CD4-positive, alpha-beta T cell treated with Interleukin-4 for 1 hour (primary cell): ENCODE measurements at regions not wholly inside any gene's neighbourhood (a gene's known extent, or its start where the extent isn't known, plus 50 kb on each side); places are given as distances from the start of the nearest gene placed in this dataset.

ENCODE experiments used
- DNase-seq, 2 donors: peaks; one replicate each; pipeline ENCODE4 v3.0.0-alpha.2; 2020 to 2022

DNA sequence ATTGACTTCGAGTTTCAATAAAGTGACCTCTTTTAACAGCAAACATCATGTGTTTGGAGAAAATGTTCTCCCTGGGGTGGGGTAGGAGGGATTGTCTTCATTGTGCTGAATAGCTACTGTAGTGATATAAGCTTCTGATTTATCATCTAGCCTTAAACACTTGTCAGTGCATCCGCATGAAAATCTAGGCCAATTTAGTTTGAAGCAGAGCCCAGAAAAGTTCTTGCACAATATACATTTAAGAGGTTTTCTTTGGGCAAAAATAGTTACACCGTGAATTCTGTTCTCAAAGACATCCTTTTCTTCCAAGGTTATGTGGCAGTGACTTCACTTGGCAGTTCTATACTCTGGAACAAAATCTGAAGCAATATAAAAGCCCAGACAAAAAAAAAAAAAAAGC lies 136.0 kb upstream of the IFNG-AS1 start:
- no peak for DNase-seq

DNA sequence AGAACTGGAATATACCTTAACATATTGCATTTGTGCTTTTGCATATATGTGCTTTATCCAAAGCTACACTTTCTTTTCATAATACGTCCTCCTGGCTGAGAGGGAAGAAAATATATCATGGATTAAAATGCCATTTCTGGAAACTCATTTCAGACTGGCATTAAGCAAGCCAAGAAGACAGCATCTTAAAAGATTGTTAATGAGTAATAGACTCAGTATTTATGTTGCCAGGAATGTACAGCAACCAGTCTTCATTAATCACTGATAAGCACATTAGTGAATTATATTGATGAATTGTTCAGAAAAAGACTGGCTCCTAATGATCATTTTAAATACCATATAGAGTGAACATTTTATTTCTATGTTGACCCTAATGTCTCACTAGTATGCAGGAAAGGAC lies 134.9 kb upstream of the IFNG-AS1 start:
- no peak for DNase-seq

DNA sequence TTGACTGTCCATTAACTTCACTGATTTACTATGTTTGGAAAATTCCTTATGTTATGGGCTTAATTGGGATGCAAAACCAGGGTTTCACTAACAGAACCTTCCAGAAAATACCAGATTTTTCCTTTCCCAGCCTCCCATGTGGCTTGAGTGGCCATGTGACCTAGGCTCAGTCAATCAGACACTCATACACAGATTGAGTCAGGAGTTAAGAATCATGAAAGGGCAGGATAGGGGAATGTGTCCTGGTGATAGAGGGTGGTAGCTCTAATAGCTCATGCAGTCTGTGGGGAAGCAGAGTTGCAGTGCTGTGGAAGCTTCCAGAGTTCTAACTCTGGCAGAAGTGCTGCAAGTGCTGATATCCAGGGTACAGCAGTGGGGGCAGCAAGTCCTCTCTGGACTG lies 134.1 kb upstream of the IFNG-AS1 start:
- DNase-seq: no peak

DNA sequence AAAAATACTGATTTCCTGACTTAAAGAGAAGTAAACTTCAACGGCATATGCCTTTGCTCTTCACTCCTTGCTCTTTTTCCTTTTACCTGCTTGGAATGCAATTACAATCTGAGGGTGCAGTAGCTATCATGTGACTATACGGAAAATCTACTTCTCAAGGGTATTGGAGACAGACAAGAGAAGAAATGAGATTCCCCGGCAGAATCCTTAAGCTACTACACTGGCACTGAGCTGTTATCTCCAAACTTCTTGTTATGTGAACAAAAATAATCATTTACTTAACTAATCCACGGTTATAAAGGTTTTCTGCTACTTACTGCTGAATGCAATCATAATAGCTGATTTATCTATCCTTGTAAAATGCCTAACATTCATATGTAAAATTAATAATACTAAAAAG lies 118.0 kb upstream of the IFNG-AS1 start:
- no peak for DNase-seq

DNA sequence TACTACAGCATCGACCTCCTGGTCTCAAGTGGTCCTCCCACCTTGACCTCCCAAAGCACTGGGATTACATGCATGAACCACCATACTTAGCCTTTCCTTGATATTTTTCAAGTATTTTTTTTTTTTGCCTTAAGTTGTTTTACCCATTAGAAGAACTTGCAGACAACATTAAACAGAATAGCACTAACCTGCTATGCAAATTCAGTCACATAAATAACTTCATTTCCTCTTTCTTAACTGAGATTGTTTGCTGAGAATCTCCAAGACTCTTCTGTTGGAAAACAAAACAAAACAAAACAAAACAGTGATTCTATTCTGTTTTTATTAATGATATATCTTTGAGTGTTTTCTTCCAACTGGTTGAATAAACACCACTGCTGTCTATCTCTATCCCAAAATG lies 115.9 kb upstream of the IFNG-AS1 start:
- no peak for DNase-seq

GRCh38 chr12:67876305-67876915 lies 112.8 kb upstream of the IFNG-AS1 start:
- no peak for DNase-seq

GRCh38 chr12:67877727-67878126 lies 111.5 kb upstream of the IFNG-AS1 start:
- no peak for DNase-seq

DNA sequence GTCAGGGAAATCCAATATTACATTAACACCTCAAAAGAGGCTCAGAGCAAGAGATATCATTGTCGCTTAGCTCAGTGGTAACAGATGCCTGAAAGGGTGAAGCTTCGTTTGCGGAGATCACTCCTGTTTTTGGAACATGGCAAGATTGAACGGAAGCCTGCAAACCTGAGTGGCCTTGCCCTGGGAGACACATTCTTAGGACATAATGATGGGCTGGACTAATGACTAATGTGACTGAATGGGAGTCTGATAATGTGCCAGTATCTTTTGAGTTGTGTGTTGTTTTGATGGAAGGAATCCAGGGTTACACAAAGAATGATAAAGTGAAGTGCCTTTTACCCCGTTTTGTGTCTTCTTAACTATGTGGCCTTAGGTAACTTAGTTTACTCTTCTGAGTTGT lies 109.3 kb upstream of the IFNG-AS1 start:
- no peak for DNase-seq

DNA sequence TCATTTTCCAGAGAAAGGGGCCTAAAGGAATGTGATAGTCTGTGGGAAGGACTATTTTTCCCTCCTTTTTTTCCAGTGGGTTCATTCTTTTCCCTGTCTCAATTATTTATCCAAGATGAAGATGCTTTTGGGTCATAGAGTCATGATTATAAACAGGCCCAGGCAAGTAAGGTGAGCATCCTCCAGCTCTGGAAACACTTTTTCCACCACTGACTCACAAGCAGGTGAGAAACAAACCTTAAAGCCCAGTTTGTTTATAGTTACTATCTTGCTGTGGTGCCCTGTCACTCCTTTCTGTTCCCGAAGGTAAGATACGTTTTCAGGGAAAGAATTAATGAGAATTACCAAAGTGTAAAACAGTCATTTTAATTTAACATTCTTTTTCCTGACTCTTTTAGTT lies 107.7 kb upstream of the IFNG-AS1 start:
- DNase-seq: no peak

DNA sequence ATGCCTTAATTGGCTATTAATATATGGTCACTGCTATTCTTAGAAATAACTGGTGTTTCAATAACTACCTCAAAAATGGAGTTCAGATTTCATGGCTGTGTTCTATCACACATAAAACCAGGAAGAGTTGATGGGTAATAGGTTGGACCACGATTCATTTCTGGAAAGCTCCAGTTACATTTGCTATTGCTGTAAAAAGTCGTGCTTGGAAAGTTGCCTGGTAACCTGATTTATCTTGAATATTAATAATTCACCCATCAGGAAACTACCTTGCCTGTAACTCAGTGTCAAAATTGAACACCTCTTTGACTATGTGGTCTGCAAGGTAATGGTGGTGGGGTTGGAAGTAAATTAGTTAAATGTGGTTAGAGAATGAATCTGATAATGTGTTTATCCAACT lies 104.7 kb upstream of the IFNG-AS1 start:
- no peak for DNase-seq

DNA sequence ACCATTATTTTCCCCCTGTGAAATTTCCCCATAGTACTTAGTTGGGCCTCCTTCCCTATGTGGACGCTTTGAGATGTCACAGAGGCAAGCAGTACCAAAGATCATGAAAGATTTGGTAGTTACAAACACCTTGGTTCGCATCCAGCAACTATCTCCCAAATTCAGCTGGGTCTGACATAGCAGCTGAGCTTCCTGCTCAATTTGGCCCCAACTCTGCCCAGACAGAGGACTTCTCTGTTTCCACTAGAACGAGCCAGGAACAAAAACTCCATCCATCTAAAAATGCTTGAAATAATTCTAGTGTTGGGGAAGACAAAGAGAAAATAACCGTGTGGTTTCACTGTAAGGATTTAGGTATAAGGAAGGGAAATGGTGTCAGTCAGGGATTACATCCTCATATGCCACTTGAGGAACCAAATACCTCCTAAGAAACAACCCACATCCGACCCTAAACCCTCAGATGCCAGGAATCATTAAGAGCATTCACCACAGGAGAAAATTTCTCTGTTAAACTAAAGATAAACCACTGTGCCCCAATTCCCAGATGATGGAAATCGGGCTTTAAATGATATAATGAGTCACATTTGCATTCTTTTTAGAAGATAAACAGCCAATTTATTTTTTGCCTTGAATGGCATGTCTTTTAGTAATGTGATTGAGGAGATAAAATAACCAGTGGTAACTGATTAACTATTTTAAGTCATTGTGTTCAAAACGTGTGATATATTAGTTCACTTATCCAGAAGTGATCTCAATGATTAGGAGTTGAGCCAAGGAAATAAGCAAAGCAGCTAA lies 103.7 kb upstream of the IFNG-AS1 start:
- DNase-seq: no peak

DNA sequence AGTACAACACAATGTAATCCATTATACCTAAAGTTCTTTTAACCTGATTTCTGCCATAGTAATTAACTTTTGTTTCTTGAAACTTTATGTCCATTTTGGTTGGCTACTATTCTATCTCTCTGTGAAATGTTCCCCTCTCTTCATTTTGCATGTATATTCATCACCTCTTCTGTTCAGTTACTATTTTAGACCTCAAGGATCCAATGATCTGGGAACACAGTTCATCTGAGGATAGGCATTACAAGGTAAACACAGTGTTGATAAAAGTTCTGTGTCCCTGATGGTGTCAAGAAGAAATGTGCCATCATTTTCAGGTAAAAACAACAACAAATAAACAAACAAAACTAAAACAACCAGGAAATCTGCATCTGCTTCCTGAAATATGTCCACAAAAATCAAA lies 102.2 kb upstream of the IFNG-AS1 start:
- DNase-seq: no peak

- no peak for DNase-seq
Measured at GRCh38 chr12:67889931-67890330, 99.3 kb upstream of the IFNG-AS1 start.

DNA sequence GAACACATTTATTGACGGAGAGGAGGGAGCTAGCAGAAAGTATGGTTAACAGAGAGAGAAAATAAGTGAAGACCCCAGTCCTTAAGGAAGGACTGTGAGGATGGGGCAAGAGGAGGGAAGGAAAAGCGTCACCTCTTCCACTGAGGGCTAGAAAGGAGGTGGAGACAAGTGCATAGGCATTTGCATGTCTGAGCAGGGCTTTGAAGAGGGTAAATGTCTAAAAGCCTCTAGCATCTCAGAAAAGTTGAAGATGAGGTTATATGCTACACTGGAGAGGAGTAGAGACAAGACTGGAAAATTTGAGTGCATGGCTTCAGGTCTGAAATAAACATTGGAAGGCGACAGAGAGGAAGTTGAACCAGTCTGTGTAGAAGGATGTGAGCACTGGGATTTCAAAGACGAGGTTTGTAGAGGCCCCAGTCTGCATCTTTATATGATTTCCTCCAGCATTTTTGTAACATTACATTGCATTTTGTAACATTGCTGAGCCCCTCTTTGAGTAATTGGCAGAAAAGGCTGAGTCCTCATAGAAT lies 98.5 kb upstream of the IFNG-AS1 start:
- DNase-seq: no peak

- DNase-seq: no peak
Measured at GRCh38 chr12:67891596-67891995, 97.7 kb upstream of the IFNG-AS1 start.

DNA sequence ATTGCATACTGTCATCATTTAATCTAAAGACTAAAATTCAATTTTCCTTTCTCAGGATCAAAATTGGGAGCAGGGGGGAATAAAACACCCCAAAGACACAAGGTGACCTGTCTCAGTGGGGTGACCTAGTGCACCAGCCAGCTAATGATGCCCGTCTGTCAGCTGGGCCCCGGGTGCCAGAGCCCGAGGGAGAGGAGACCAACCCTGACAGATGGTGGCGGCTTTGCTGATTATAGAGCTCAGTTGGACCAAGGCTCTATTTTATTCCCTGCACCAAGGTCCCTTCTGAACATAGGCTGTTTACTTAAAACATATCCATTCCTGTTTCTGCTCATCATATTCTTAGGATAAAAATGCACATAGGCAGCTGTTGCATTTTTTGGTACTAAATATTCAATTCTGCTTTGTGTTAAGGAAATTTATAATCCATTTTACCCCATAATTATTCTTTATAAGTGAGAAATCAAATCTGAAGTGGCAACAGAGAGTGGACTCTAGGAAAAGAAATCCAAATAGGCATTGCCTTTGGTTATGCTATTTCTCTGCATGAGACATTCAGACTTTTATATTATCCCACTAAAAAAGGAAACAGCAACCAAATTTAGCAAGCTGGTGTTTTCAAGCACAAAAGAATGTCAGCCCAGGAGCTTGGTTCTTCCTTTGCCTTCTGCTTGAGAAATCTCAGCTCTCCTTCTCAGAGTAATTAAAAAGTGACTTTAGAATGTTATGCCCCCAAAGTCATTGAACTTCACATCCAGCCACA lies 96.8 kb upstream of the IFNG-AS1 start:
- no peak for DNase-seq

DNA sequence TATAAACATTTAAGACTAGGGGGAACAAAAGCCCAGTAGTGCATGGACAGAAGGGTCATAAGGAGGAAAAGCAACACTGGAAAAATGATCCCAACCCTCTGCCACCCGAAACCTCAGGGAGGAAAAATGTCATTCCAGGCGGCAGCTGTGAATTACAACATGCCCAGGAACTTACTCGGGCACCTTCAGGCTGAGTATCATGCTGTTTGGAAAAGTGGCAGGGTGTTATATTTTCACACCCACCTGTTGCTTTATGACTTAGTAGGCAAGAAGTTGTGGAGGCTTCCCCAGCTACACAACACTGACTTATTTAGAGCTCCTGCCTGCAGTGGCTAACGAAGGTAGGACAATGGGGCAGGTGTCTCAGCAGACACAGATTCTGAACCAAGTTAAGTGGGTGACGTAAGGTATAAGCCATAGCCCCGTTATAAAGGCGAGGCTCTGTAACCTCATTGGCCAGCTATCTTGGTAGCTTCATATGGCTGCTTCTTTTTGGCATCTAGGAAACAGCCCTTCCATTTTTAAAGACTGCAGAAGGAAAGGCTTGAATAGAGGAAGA lies 96.1 kb upstream of the IFNG-AS1 start:
- DNase-seq: no peak

DNA sequence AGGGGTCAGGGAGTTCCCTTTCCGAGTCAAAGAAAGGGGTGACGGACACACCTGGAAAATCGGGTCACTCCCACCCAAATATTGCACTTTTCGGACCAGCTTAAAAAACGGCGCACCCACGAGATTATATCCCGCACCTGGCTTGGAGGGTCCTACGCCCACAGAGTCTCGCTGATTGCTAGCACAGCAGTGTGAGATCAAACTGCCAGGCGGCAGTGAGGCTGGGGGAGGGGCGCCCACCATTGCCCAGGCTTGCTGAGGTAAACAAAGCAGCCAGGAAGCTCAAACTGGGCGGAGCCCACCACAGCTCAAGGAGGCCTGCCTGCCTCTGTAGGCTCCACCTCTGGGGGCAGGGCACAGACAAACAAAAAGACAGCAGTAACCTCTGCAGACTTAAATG lies 88.8 kb upstream of the IFNG-AS1 start:
- DNase-seq: peak in 1 of 2 donors; percentile 4

DNA sequence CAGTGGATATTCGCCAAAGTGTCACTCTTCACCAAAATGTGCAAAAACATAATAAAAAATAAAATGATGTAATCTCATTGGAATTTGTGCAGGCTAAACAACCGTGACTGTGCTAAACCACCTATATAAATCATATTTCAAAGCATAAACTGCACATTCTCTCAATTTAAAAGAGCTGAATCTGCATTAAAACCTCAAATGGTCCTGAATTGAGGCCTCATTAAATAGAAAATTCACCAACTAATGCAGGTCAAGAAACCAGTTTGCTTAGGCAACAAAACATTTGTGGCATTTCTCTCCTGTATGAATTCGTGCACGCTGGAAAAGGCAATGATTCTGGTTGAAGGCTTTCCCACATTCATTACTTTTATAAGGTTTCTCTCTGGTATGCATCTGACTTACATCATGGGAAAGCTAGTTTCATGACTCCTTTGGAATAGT lies 80.1 kb upstream of the IFNG-AS1 start:
- DNase-seq: no peak

DNA sequence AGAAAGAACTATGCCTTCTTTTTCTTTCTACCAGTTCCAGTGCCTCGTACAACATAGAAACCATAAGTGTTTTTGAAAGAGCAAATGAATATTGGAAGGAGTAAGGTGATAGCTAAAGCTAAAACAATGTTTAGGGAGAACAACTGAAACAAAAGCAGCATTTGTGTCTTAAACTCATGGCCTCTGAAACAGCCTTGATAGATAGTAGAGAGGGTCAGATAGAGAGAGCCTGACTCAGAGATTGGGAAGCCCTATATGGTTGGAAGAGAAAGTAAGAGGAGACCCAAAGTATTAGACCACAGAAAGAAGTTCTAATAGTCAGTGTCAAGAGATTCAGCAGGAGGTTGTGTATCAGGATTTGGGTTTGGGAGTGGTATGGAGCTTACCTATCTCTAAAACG lies 79.6 kb upstream of the IFNG-AS1 start:
- no peak for DNase-seq

GRCh38 chr12:67910360-67911274 lies 78.6 kb upstream of the IFNG-AS1 start:
- no peak for DNase-seq

- DNase-seq: no peak
Measured at GRCh38 chr12:67911275-67911600, 78.0 kb upstream of the IFNG-AS1 start.
